ENCODE measurements at regions not wholly inside any gene's neighbourhood (a gene's known extent, or its start where the extent isn't known, plus 50 kb on each side); places are given as distances from the start of the nearest gene placed in this dataset.

DNA sequence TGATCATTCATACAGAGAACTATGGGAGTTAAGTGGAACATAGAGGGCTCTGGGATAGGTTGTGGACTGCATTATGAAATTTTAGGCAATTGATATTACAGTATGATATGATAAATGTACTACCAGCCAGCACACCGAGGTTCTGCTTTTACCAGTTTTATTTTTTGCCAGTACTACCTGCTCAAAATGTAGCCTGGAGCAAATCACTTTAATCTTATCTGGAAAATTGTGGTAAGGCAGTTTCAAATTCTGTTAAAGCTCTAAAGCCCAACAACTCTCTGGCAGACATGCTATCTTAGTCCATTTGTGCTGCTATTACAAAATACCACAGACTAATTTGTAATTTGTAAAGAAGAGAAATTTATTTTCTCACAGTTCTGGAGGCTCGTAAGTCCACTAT lies 474.9 kb upstream of the CWC22 start:
- in situ Hi-C loops (cut with MboI), result no loop called here
- TF ChIP-seq EZH2phosphoT487 (IDR thresholded peaks at IDR 0.05; ENCODE audit: insufficient read depth, low read depth) (no peak), EZH2 (IDR thresholded peaks at IDR 0.05; ENCODE audit: insufficient read depth, poor library complexity, severe bottlenecking) (no peak)
- Histone ChIP-seq H3K9me2 (ENCODE audit: insufficient read depth) (no peaks in the 10 kb centered on the region), H3F3A (ENCODE audit: insufficient read depth) (no peaks in the 10 kb centered on the region), H3K9ac (no peak overlapping the region), H3K79me2 (ENCODE audit: insufficient read depth) (no peaks in the 10 kb centered on the region), H2AFZ (no peak overlapping the region), H3K4me1 (ENCODE audit: insufficient read depth) (no peaks in the 10 kb centered on the region), H4K20me1 (ENCODE audit: insufficient read depth) (no peaks in the 10 kb centered on the region), H3K9me3 (ENCODE audit: low read depth) (no peaks in the 10 kb centered on the region), H3K4me3 (no peak overlapping the region), H3K36me3 (ENCODE audit: low read depth) (no peaks in the 10 kb centered on the region), H3K27me3 (replicated peaks; ENCODE audit: insufficient read depth) (no peaks in the 10 kb centered on the region), H3K27ac (no peak overlapping the region), H3K4me2 (ENCODE audit: unreplicated experiment) (no peak overlapping the region)
- DNase-seq, result no peak
- whole genome bisulfite sequencing, 2 experiments (ENCODE audit: low coverage in 1 of 2, low lambda C conversion rate in 2 of 2, missing lambda C conversion rate in 2 of 2), result 71 to 76% methylated on average over 2 of the region's 2 CpGs

DNA sequence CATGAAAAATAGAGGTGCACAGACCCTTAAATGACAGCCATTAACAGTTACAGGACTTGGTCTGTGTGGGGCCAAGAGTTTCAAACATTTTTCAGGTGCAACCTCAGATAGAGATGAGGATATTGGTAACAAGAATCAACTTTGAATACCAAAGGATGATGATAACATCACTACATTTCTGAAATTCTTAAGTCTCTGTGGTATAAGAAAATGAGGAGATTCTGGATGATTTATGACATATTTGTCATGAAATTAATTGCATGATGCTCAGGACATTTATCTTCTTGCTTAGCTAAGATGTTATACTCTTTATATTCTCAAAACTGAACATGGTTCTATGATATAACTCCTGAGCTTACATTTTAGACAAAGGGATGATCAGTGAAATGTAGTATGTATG lies 471.8 kb upstream of the CWC22 start:
- TF ChIP-seq EZH2 (IDR thresholded peaks at IDR 0.05; ENCODE audit: insufficient read depth, poor library complexity, severe bottlenecking) (no peak), EZH2phosphoT487 (IDR thresholded peaks at IDR 0.05; ENCODE audit: insufficient read depth, low read depth) (no peak)
- in situ Hi-C loops (cut with MboI), result no loop called here
- Histone ChIP-seq H3K9ac (no peak overlapping the region), H3K4me2 (ENCODE audit: unreplicated experiment) (no peak overlapping the region), H3F3A (ENCODE audit: insufficient read depth) (no peaks in the 10 kb centered on the region), H3K79me2 (ENCODE audit: insufficient read depth) (no peaks in the 10 kb centered on the region), H2AFZ (no peak overlapping the region), H3K36me3 (ENCODE audit: low read depth) (no peaks in the 10 kb centered on the region), H3K27ac (no peak overlapping the region), H3K4me1 (ENCODE audit: insufficient read depth) (no peaks in the 10 kb centered on the region), H3K9me3 (ENCODE audit: low read depth) (no peaks in the 10 kb centered on the region), H3K4me3 (no peak overlapping the region), H4K20me1 (ENCODE audit: insufficient read depth) (no peaks in the 10 kb centered on the region), H3K9me2 (ENCODE audit: insufficient read depth) (no peaks in the 10 kb centered on the region), H3K27me3 (replicated peaks; ENCODE audit: insufficient read depth) (no peaks in the 10 kb centered on the region)
- DNase-seq, result no peak

DNA sequence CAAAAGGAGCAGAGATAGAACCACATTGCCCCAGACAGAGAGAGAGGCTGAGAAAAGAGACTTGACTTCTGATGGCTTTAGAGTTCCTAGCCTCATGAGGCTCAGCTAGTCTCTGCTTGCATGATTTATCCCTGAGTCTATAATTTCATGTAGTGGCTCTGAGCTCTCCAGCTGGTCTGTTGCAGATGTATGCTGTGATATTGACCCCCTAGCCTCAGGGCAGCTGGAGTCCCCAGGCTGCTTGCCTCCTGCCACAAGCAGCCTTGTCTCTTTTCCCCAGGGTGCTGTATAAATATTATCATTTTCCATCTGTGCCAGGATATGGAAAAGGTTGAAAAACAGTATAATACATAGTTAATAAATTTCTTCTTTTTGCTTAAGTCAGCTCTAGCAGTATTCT lies 467.6 kb upstream of the CWC22 start:
- Histone ChIP-seq H3K4me1 (ENCODE audit: insufficient read depth) (no peaks in the 10 kb centered on the region), H3K4me3 (no peak overlapping the region), H4K20me1 (ENCODE audit: insufficient read depth) (no peaks in the 10 kb centered on the region), H3K79me2 (ENCODE audit: insufficient read depth) (no peaks in the 10 kb centered on the region), H3K36me3 (ENCODE audit: low read depth) (no peaks in the 10 kb centered on the region), H3F3A (ENCODE audit: insufficient read depth) (no peaks in the 10 kb centered on the region), H3K4me2 (ENCODE audit: unreplicated experiment) (no peak overlapping the region), H3K27me3 (replicated peaks; ENCODE audit: insufficient read depth) (no peaks in the 10 kb centered on the region), H3K27ac (no peak overlapping the region), H3K9me3 (ENCODE audit: low read depth) (no peaks in the 10 kb centered on the region), H3K9ac (no peak overlapping the region), H3K9me2 (ENCODE audit: insufficient read depth) (no peaks in the 10 kb centered on the region), H2AFZ (no peak overlapping the region)
- TF ChIP-seq EZH2phosphoT487 (IDR thresholded peaks at IDR 0.05; ENCODE audit: insufficient read depth, low read depth) (no peak), EZH2 (IDR thresholded peaks at IDR 0.05; ENCODE audit: insufficient read depth, poor library complexity, severe bottlenecking) (no peak)
- in situ Hi-C loops (cut with MboI), result no loop called here
- DNase-seq, result no peak

DNA sequence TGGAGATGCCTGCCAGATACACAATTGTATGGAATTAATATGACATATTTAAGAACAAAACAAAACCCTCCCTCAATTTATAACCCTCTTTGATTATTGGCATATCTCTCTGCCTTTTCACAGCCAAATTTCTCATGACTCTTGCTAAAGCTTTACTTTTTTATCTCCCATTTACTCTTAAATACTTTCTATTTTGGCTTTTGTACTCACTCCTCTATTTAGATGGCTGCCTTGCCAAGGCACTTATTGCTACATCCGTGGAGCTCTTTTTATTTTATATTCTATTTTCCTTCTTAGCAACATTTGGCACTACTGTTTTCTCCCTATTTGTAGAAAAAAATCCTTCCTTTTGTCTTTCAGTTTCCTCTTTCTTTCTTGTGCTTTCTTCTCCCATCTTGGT lies 466.4 kb upstream of the CWC22 start:
- in situ Hi-C loops (cut with MboI), result no loop called here
- H3K79me2 ChIP-seq (ENCODE audit: insufficient read depth), result no peaks in the 10 kb centered on the region
- no peaks in the 10 kb centered on the region for H3K9me2 ChIP-seq (ENCODE audit: insufficient read depth)
- H3K4me1 ChIP-seq (ENCODE audit: insufficient read depth), result no peaks in the 10 kb centered on the region
- no peaks in the 10 kb centered on the region for H3K9me3 ChIP-seq (ENCODE audit: low read depth)
- no peak for DNase-seq
- H2AFZ ChIP-seq, result no peak overlapping the region
- H3K36me3 ChIP-seq (ENCODE audit: low read depth), result no peaks in the 10 kb centered on the region
- no peak overlapping the region for H3K27ac ChIP-seq
- H3K4me3 ChIP-seq, result no peak overlapping the region
- no peaks in the 10 kb centered on the region for H3F3A ChIP-seq (ENCODE audit: insufficient read depth)
- no peak overlapping the region for H3K4me2 ChIP-seq (ENCODE audit: unreplicated experiment)
- WGBS, 2 experiments (ENCODE audit: low coverage in 1 of 2, low lambda C conversion rate in 2 of 2, missing lambda C conversion rate in 2 of 2), result 0 to 13% methylated on average over 1 of the region's 1 CpG
- TF ChIP-seq EZH2phosphoT487 (IDR thresholded peaks at IDR 0.05; ENCODE audit: insufficient read depth, low read depth) (no peak), EZH2 (IDR thresholded peaks at IDR 0.05; ENCODE audit: insufficient read depth, poor library complexity, severe bottlenecking) (no peak)
- H3K27me3 ChIP-seq (replicated peaks; ENCODE audit: insufficient read depth), result no peaks in the 10 kb centered on the region
- no peaks in the 10 kb centered on the region for H4K20me1 ChIP-seq (ENCODE audit: insufficient read depth)
- no peak overlapping the region for H3K9ac ChIP-seq

DNA sequence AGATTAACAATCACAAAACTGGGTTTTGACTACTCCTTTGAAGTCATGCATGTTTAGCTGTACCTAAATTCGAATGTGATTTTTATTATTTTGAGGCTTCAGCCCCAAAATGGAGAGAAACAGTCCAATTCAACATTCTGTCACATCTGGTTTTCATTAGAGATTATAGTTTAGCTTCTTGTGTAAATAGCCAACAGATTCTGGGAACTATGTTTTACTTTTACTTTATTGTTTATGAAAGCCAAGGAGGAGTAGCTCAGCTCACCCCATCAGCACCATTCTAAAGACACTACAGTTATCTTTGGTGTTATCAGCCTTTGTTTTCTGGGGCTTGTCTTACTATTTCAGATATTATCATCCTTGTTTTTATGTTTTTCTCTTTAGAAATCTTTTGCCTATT lies 465.0 kb upstream of the CWC22 start:
- H3F3A ChIP-seq (ENCODE audit: insufficient read depth), result no peaks in the 10 kb centered on the region
- no peak for TF ChIP-seq EZH2 (IDR thresholded peaks at IDR 0.05; ENCODE audit: insufficient read depth, poor library complexity, severe bottlenecking)
- TF ChIP-seq EZH2phosphoT487 (IDR thresholded peaks at IDR 0.05; ENCODE audit: insufficient read depth, low read depth), result no peak
- H3K9me3 ChIP-seq (ENCODE audit: low read depth), result no peaks in the 10 kb centered on the region
- no peak overlapping the region for H3K4me3 ChIP-seq
- H3K9ac ChIP-seq, result no peak overlapping the region
- in situ Hi-C loops (cut with MboI), result no loop called here
- no peaks in the 10 kb centered on the region for H3K79me2 ChIP-seq (ENCODE audit: insufficient read depth)
- WGBS, 2 experiments (ENCODE audit: low coverage in 1 of 2, low lambda C conversion rate in 2 of 2, missing lambda C conversion rate in 2 of 2), result 5 to 6% methylated on average over 1 of the region's 1 CpG
- DNase-seq, result peak; percentile 33
- no peaks in the 10 kb centered on the region for H3K27me3 ChIP-seq (replicated peaks; ENCODE audit: insufficient read depth)
- H3K9me2 ChIP-seq (ENCODE audit: insufficient read depth), result no peaks in the 10 kb centered on the region
- peak overlapping the region; percentile 5 for H3K4me2 ChIP-seq (ENCODE audit: unreplicated experiment)
- H2AFZ ChIP-seq, result no peak overlapping the region
- H4K20me1 ChIP-seq (ENCODE audit: insufficient read depth), result no peaks in the 10 kb centered on the region
- no peak overlapping the region for H3K27ac ChIP-seq
- no peaks in the 10 kb centered on the region for H3K4me1 ChIP-seq (ENCODE audit: insufficient read depth)
- H3K36me3 ChIP-seq (ENCODE audit: low read depth), result no peaks in the 10 kb centered on the region
